ENCODE measurements at regions not wholly inside any gene's neighbourhood (a gene's known extent, or its start where the extent isn't known, plus 50 kb on each side); places are given as distances from the start of the nearest gene placed in this dataset.

- TF ChIP-seq CTCF (IDR thresholded peaks at IDR 0.05; ENCODE audit: insufficient read depth, low read length) (no peak), SPI1 (IDR thresholded peaks at IDR 0.05; ENCODE audit: borderline replicate concordance, low read depth) (no peak)
Observed at GRCh38 chr22:49476800-49477400, 350.8 kb downstream of the BRD1 start.

Data from HL-60 (cell line).